Transverse colon (tissue), 4 donors: ENCODE measurements at regions not wholly inside any gene's neighbourhood (a gene's known extent, or its start where the extent isn't known, plus 50 kb on each side); places are given as distances from the start of the nearest gene placed in this dataset.

Source experiments
- DNase-seq: peaks from one replicate; pipeline ENCODE4 v3.0.0-alpha.2; 2019
- H3K27ac ChIP-seq, 4 donors: fragments of 200-600 bp; sonication (generic); 2 replicates each; pipeline ENCODE4 v1.5.1; 2016 to 2018; ENCODE audit warnings: inconsistent platforms in 4 of 4
- H3K27me3 ChIP-seq: fragments of 200-600 bp; sonication (generic); 2 replicates; pipeline ENCODE4 v1.5.1; 2017; ENCODE audit warnings: inconsistent platforms
- H3K36me3 ChIP-seq, 4 donors: fragments of 200-600 bp; sonication (generic); 2 replicates each; pipeline ENCODE4 v1.5.1; 2017 to 2019; ENCODE audit warnings: inconsistent platforms in 4 of 4
- H3K4me1 ChIP-seq, 4 donors: fragments of 200-600 bp; sonication (generic); 2 replicates each; pipeline ENCODE4 v1.5.1; 2017 to 2020; ENCODE audit warnings: inconsistent platforms in 4 of 4
- H3K4me3 ChIP-seq, 4 donors: fragments of 200-600 bp; sonication (generic); 1 replicate in 1 of 4; 2 replicates in 3 of 4; pipeline versions ENCODE4 v1.5.1 to v1.6.1; 2017 to 2019; ENCODE audit warnings: inconsistent platforms in 4 of 4
- H3K9me3 ChIP-seq, 2 donors: fragments of 200-600 bp; sonication (generic); 2 replicates each; pipeline ENCODE4 v1.5.1; 2017 to 2019; ENCODE audit warnings: inconsistent platforms in 2 of 2
- CTCF ChIP-seq, 5 experiments: fragments of 200-600 bp in 3 of 5; fragments of 450-650 bp in 2 of 5; sonication (generic) in 3 of 5; IDR thresholded peaks; 1 replicate in 2 of 5; 2 replicates in 3 of 5; pipeline ENCODE4 v1.5.1; 2016 to 2017; ENCODE audit warnings: antibody characterized with exemption in 5 of 5, inconsistent platforms in 3 of 5, mild to moderate bottlenecking in 2 of 5, moderate library complexity in 1 of 5
- EP300 ChIP-seq: sonication (generic); formaldehyde crosslinking; IDR thresholded peaks from one replicate; pipeline ENCODE4 v1.6.1; 2017; ENCODE audit warnings: antibody characterized with exemption, low read depth
- POLR2A ChIP-seq: fragments of 450-650 bp; IDR thresholded peaks from one replicate; pipeline ENCODE4 v1.6.1; 2016; ENCODE audit warnings: antibody characterized with exemption, mild to moderate bottlenecking, moderate library complexity
- POLR2AphosphoS5 ChIP-seq, 3 donors: sonication (generic); formaldehyde crosslinking; IDR thresholded peaks; one replicate each; pipeline ENCODE4 v1.6.1; 2016; ENCODE audit warnings: antibody characterized with exemption in 3 of 3
- WGBS, 2 donors: methylation state at CpG; one replicate each; pipeline ENCODE4 v1.1.5; 2018; ENCODE audit warnings: low coverage in 1 of 2; 5-methylcytosine and 5-hydroxymethylcytosine counted together
- in situ Hi-C, 4 donors: fragments of 200-750 bp; cut with MboI; loops; one replicate each; pipeline versions ENCODE4 v1.15.0 to v1.15.1; 2017; ENCODE audit warnings: low sequenced_read_pairs in 3 of 4, low pct_ligation_motif_present in 1 of 4, low pct_unique_long_range_greater_than_20kb in 1 of 4
- intact Hi-C: fragments of 100-400 bp; cut with DNase I; formaldehyde crosslinking; loops from one replicate; pipeline ENCODE4 v1.15.1; 2023; ENCODE audit warnings: low total_unique reads

GRCh38 chr18:24853076-24853475 lies 392.6 kb downstream of the HRH4 start:
- H3K27ac ChIP-seq, result peak overlapping the region; percentile 65 to 75 (median 72)
- in situ Hi-C loops (loop anchor here in 1 of 4 donors (25.0 kb wide), 1 partner anchor 241 kb away; no protein-coding TSS in a partner anchor), intact Hi-C loops (no loop called here)
- no peaks in the 10 kb centered on the region for H3K36me3 ChIP-seq
- 79 to 81% methylated on average over 2 to 4 of the region's 4 CpGs for WGBS, 2 donors
- H3K9me3 ChIP-seq, result no peaks in the 10 kb centered on the region
- TF ChIP-seq POLR2A (no peak), CTCF (IDR thresholded peaks at IDR 0.05) (no peak), EP300 (no peak), POLR2AphosphoS5 (IDR thresholded peaks at IDR 0.05) (no peak)
- no peaks in the 10 kb centered on the region for H3K27me3 ChIP-seq
- DNase-seq, result peak; percentile 32
- H3K4me1 ChIP-seq, result peaks cover 5 to 39% (median 10%) of the 10 kb centered on the region in 4 donors
- no peak overlapping the region for H3K4me3 ChIP-seq

- Histone ChIP-seq H3K4me3 (no peak overlapping the region), H3K27me3 (no peaks in the 10 kb centered on the region), H3K9me3 (no peaks in the 10 kb centered on the region), H3K4me1 (peaks cover 0 to 16% (median 8%) of the 10 kb centered on the region in 4 donors), H3K27ac (peak overlapping the region in 3 of 4 donors; percentile 8 to 36 (median 30)), H3K36me3 (no peaks in the 10 kb centered on the region)
- in situ Hi-C loops, result loop anchor here in 1 of 4 donors (25.0 kb wide), 1 partner anchor 249 kb away; no protein-coding TSS in a partner anchor
- DNase-seq, result no peak
- intact Hi-C loops, result no loop called here
- 39 to 55% methylated on average over 6 to 10 of the region's 10 CpGs for WGBS, 2 donors
- TF ChIP-seq EP300 (no peak), POLR2AphosphoS5 (IDR thresholded peaks at IDR 0.05) (no peak), POLR2A (no peak), CTCF (IDR thresholded peaks at IDR 0.05) (no peak)
Observed at GRCh38 chr18:24860978-24861680, 400.7 kb downstream of the HRH4 start.

- Histone ChIP-seq H3K36me3 (no peaks in the 10 kb centered on the region), H3K9me3 (no peaks in the 10 kb centered on the region), H3K4me1 (peaks cover 0 to 16% (median 8%) of the 10 kb centered on the region in 4 donors), H3K4me3 (no peak overlapping the region), H3K27me3 (no peaks in the 10 kb centered on the region), H3K27ac (no peak overlapping the region)
- DNase-seq, result no peak
- WGBS, 2 donors, result 80 to 81% methylated on average over 14 to 18 of the region's 18 CpGs
- TF ChIP-seq CTCF (IDR thresholded peaks at IDR 0.05) (no peak), EP300 (no peak), POLR2AphosphoS5 (IDR thresholded peaks at IDR 0.05) (no peak), POLR2A (no peak)
- in situ Hi-C loops, result loop anchor here in 1 of 4 donors (25.0 kb wide), 1 partner anchor 250 kb away; no protein-coding TSS in a partner anchor
- intact Hi-C loops, result no loop called here
Observed at GRCh38 chr18:24862201-24862816, 401.9 kb downstream of the HRH4 start.

- H3K9me3 ChIP-seq, result no peaks in the 10 kb centered on the region
- H3K4me3 ChIP-seq, result no peak overlapping the region
- H3K27me3 ChIP-seq, result no peaks in the 10 kb centered on the region
- peaks cover 0 to 15% (median 12%) of the 10 kb centered on the region in 4 donors for H3K4me1 ChIP-seq
- intact Hi-C loops, result no loop called here
- no peaks in the 10 kb centered on the region for H3K36me3 ChIP-seq
- DNase-seq, result no peak
- TF ChIP-seq CTCF (IDR thresholded peaks at IDR 0.05) (no peak), POLR2A (no peak), EP300 (no peak), POLR2AphosphoS5 (IDR thresholded peaks at IDR 0.05) (no peak)
- in situ Hi-C loops, result loop anchor here in 1 of 4 donors (25.0 kb wide), 1 partner anchor 256 kb away; no protein-coding TSS in a partner anchor
- no peak overlapping the region for H3K27ac ChIP-seq
- 55 to 59% methylated on average over 3 of the region's 3 CpGs for WGBS, 2 donors
Observed at GRCh38 chr18:24868311-24868710, 407.9 kb downstream of the HRH4 start.
